HPDE6-E6E7 (cell line): ENCODE measurements at regions not wholly inside any gene's neighbourhood (a gene's known extent, or its start where the extent isn't known, plus 50 kb on each side); places are given as distances from the start of the nearest gene placed in this dataset.
"Not testable (repeated sequence)": the region's sequence is repeated elsewhere in the genome, so short reads cannot be mapped to it uniquely, and the experiment has no call there.

Experiments
- DNase-seq: peaks from one replicate; pipeline ENCODE4 v3.0.0; 2011; ENCODE audit warnings: missing footprints; ENCODE audit errors: extremely low spot score

- not testable (repeated sequence) for DNase-seq
Observed at GRCh38 chr11:91483956-91484355, 740.7 kb upstream of the FAT3 start.

GRCh38 chr11:91481875-91482274 lies 742.7 kb upstream of the FAT3 start:
- DNase-seq: not testable (repeated sequence)

- DNase-seq: no peak
Observed at GRCh38 chr11:91470656-91471055, 754.0 kb upstream of the FAT3 start.

- DNase-seq: no peak
Observed at GRCh38 chr11:91459840-91460239, 764.8 kb upstream of the FAT3 start.

GRCh38 chr11:91446267-91446666 lies 778.4 kb upstream of the FAT3 start:
- DNase-seq: no peak

- peak; percentile 13 for DNase-seq
Observed at GRCh38 chr11:91435694-91436395, 788.8 kb upstream of the FAT3 start.

- no peak for DNase-seq
Observed at GRCh38 chr11:91433284-91434010, 791.2 kb upstream of the FAT3 start.

- no peak for DNase-seq
Observed at GRCh38 chr11:91421641-91422040, 803.0 kb upstream of the FAT3 start.

GRCh38 chr11:91407842-91408241 lies 816.8 kb upstream of the FAT3 start:
- no peak for DNase-seq

- no peak for DNase-seq
Observed at GRCh38 chr11:91406009-91406408, 818.6 kb upstream of the FAT3 start.

- no peak for DNase-seq
Observed at GRCh38 chr11:91404344-91404743, 820.3 kb upstream of the FAT3 start.

GRCh38 chr11:91397134-91397468 lies 827.5 kb upstream of the FAT3 start:
- DNase-seq: no peak

GRCh38 chr11:91396236-91397133 lies 828.1 kb upstream of the FAT3 start:
- peak; percentile 44 for DNase-seq

- DNase-seq: no peak
Observed at GRCh38 chr11:91394727-91395414, 829.7 kb upstream of the FAT3 start.

- no peak for DNase-seq
Observed at GRCh38 chr11:91394073-91394726, 830.4 kb upstream of the FAT3 start.

- DNase-seq: no peak
Observed at GRCh38 chr11:91382946-91383345, 841.7 kb upstream of the FAT3 start.

- DNase-seq: no peak
Observed at GRCh38 chr11:91374794-91375193, 849.8 kb upstream of the FAT3 start.

- DNase-seq: no peak
Observed at GRCh38 chr11:91373497-91373896, 851.1 kb upstream of the FAT3 start.

- DNase-seq: no peak
Observed at GRCh38 chr11:91366816-91367215, 857.8 kb upstream of the FAT3 start.

- no peak for DNase-seq
Observed at GRCh38 chr11:91365986-91366585, 858.5 kb upstream of the FAT3 start.

- DNase-seq: no peak
Observed at GRCh38 chr11:91350931-91351330, 873.7 kb upstream of the FAT3 start.
